Ishikawa (cell line): ENCODE measurements at regions not wholly inside any gene's neighbourhood (a gene's known extent, or its start where the extent isn't known, plus 50 kb on each side); places are given as distances from the start of the nearest gene placed in this dataset.

Experiments used
- EGR1 ChIP-seq: IDR thresholded peaks from 2 replicates; pipeline ENCODE4 v1.6.1; 2012
- EP300 ChIP-seq: IDR thresholded peaks from 2 replicates; pipeline ENCODE4 v1.6.1; 2012; ENCODE audit warnings: borderline replicate concordance
- RAD21 ChIP-seq: IDR thresholded peaks from 2 replicates; pipeline ENCODE4 v1.6.1; 2012; ENCODE audit warnings: low read depth
- TCF12 ChIP-seq: IDR thresholded peaks from 2 replicates; pipeline ENCODE4 v1.6.1; 2012; ENCODE audit warnings: low read depth
- TF ChIP-seq, protein P1 (sequence below): IDR thresholded peaks from 2 replicates; pipeline ENCODE4 v1.6.1; 2012

DNA sequence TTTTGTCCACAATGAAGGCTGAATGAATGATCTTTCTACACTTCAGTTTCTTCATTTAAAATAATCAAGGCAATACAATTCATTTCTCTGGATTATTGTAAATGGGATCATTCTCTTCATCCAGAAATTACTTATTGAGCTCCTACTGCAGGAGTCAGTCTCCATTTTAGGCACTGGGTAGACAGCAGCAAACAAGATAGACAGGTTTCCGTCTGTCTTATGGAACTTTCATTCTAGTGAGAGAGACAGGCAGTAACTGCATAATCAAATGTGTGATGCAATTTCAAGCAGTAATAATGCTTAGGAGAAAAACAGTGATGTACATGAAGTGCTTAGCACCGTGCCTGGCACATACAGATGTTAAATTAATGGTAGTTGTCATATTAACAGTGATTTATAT is 118.9 kb downstream of the SUDS3 start:
- no peak for TF ChIP-seq EGR1
- TF ChIP-seq, protein P1, sequence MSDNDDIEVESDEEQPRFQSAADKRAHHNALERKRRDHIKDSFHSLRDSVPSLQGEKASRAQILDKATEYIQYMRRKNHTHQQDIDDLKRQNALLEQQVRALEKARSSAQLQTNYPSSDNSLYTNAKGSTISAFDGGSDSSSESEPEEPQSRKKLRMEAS, result no peak
- TF ChIP-seq EP300, result no peak
- TF ChIP-seq RAD21, result no peak
- no peak for TF ChIP-seq TCF12
